ENCODE measurements at regions not wholly inside any gene's neighbourhood (a gene's known extent, or its start where the extent isn't known, plus 50 kb on each side); places are given as distances from the start of the nearest gene placed in this dataset.

GRCh38 chr2:129755786-129756185 is 223.7 kb upstream of the RAB6C start:
- TF ChIP-seq EZH2phosphoT487 (IDR thresholded peaks at IDR 0.05; ENCODE audit: low read depth, severe bottlenecking, unreplicated experiment) (no peak), EZH2 (IDR thresholded peaks at IDR 0.05; ENCODE audit: borderline replicate concordance) (no peak)
